K562 (cell line): ENCODE measurements at regions not wholly inside any gene's neighbourhood (a gene's known extent, or its start where the extent isn't known, plus 50 kb on each side); places are given as distances from the start of the nearest gene placed in this dataset.

ENCODE experiments used
- ATAC-seq: fragments of 200-7000 bp; cut with Tn5 transposase; 3 replicates; pipeline ENCODE4 v1.9.1; 2020; ENCODE audit warnings: moderate library complexity
- BruUV-seq: library from RNA; stranded (reverse); fragments of 400-500 nt; replicated peaks from 2 replicates; lab custom pipeline; 2021; lab: Mats Ljungman, UMichigan
- CTCF ChIA-PET: fragments of 300-600 bp; formaldehyde crosslinking; extraction: SDS; loops from one replicate; lab custom pipeline; 2021; ENCODE audit warnings: low intra/inter-chr PET ratio; lab: Yijun Ruan, JAX
- POLR2A ChIA-PET: fragments of 300-600, 350-650 bp; sonication (Branson Sonifier 250); formaldehyde crosslinking; extraction: SDS; loops from one replicate; lab custom pipeline; 2021; ENCODE audit warnings: antibody characterized with exemption, inconsistent platforms; lab: Yijun Ruan, JAX
- DNase-seq, 4 experiments: peaks; one replicate each; pipeline versions ENCODE4 v3.0.0 to v3.0.0-alpha.2; 2011 to 2018; ENCODE audit warnings: low spot score in 3 of 4, mixed read lengths in 3 of 4; ENCODE audit errors: extremely low read depth in 1 of 4
- FAIRE-seq: peaks from 2 replicates; lab custom pipeline; 2011; peaks lifted over from hg19 to GRCh38; lab: Jason Lieb, UNC
- H2AFZ ChIP-seq: 2 replicates; pipeline ENCODE4 v1.6.0; 2011; ENCODE audit warnings: low read depth, low read length, control low read depth, inconsistent platforms
- H3K27ac ChIP-seq: fragments of 200-600 bp; 3 replicates; pipeline ENCODE4 v1.8.0; 2011; ENCODE audit warnings: low read depth, mild to moderate bottlenecking, control low read depth, inconsistent platforms, low read length, moderate library complexity, mixed read lengths; ENCODE audit errors: extremely low read depth
- H3K27me3 ChIP-seq, 2 experiments: fragments of 300-600 bp in 1 of 2; 2 replicates in 1 of 2; 3 replicates in 1 of 2; pipeline versions ENCODE4 v1.6.0 to v1.8.0; 2011; ENCODE audit warnings: inconsistent platforms in 2 of 2, low read length in 2 of 2, mild to moderate bottlenecking in 1 of 2, mixed read lengths in 1 of 2, moderate library complexity in 1 of 2; ENCODE audit not compliant: control insufficient read depth in 2 of 2, insufficient read depth in 2 of 2
- H3K36me3 ChIP-seq: fragments of 300-600 bp; 3 replicates; pipeline ENCODE4 v1.8.0; 2011; ENCODE audit warnings: mild to moderate bottlenecking, low read length, inconsistent platforms; ENCODE audit not compliant: control insufficient read depth, insufficient read depth
- H3K4me1 ChIP-seq, 2 experiments: fragments of 200-600 bp in 1 of 2; replicated peaks in 1 of 2; 2 replicates in 1 of 2; 3 replicates in 1 of 2; pipeline versions ENCODE4 v1.5.1 to v1.8.0; 2011; ENCODE audit warnings: inconsistent platforms in 2 of 2, low read length in 2 of 2, mild to moderate bottlenecking in 1 of 2, mixed read lengths in 1 of 2, moderate library complexity in 1 of 2; ENCODE audit not compliant: control insufficient read depth in 2 of 2, insufficient read depth in 2 of 2
- H3K4me2 ChIP-seq: 2 replicates; pipeline ENCODE4 v1.6.1; 2011; ENCODE audit warnings: low read length, control low read depth, inconsistent platforms, mixed read lengths; ENCODE audit not compliant: insufficient read depth
- H3K4me3 ChIP-seq: fragments of 200-600 bp; sonication (generic), shearing (Covaris generic); 2 replicates; pipeline ENCODE4 v1.5.1; 2016; ENCODE audit warnings: control low read depth, inconsistent platforms
- H3K79me2 ChIP-seq: fragments of 200-600 bp; 3 replicates; pipeline ENCODE4 v1.8.0; 2011; ENCODE audit warnings: low read length, inconsistent platforms; ENCODE audit not compliant: control insufficient read depth, insufficient read depth
- H3K9ac ChIP-seq, 2 experiments: 2 replicates each; pipeline versions ENCODE4 v1.6.0 to v1.6.1; 2011; ENCODE audit warnings: low read depth in 2 of 2, low read length in 2 of 2, control low read depth in 1 of 2, inconsistent platforms in 1 of 2, mild to moderate bottlenecking in 1 of 2, mixed read lengths in 1 of 2; ENCODE audit not compliant: insufficient read depth in 1 of 2
- H3K9me1 ChIP-seq: one replicate; pipeline ENCODE4 v1.6.0; 2011; ENCODE audit warnings: inconsistent platforms, mild to moderate bottlenecking, low read length, moderate library complexity; ENCODE audit not compliant: control insufficient read depth, insufficient read depth
- H3K9me3 ChIP-seq: replicated peaks from 2 replicates; pipeline ENCODE4 v1.5.1; 2011; ENCODE audit warnings: low read depth, low read length, inconsistent platforms; ENCODE audit not compliant: control insufficient read depth, insufficient read depth
- H4K20me1 ChIP-seq: replicated peaks from 2 replicates; pipeline ENCODE4 v1.6.1; 2011; ENCODE audit warnings: low read length, inconsistent platforms, mixed read lengths; ENCODE audit not compliant: control insufficient read depth, insufficient read depth
- ARID2 ChIP-seq: fragments of 450-650 bp; IDR thresholded peaks from 2 replicates; pipeline ENCODE4 v1.6.1; 2017; ENCODE audit warnings: antibody characterized with exemption, mild to moderate bottlenecking
- GTF2A2 ChIP-seq: IDR thresholded peaks from 2 replicates; pipeline ENCODE4 v1.6.1; 2016; ENCODE audit warnings: mild to moderate bottlenecking, missing genetic modification characterization, missing compliant biosample characterization
- HDAC6 ChIP-seq: IDR thresholded peaks from 2 replicates; pipeline ENCODE4 v1.6.1; 2012; ENCODE audit warnings: low read depth, mild to moderate bottlenecking, control low read depth, inconsistent platforms, low read length, moderate library complexity
- HMGN3 ChIP-seq: IDR thresholded peaks from 2 replicates; pipeline ENCODE4 v1.6.1; 2011; ENCODE audit warnings: borderline replicate concordance, low read depth, mild to moderate bottlenecking, mixed read lengths, low read length; ENCODE audit not compliant: insufficient read length; ENCODE audit errors: extremely low read depth
- TCF7L2 ChIP-seq: fragments of 150-350 bp; IDR thresholded peaks from 2 replicates; pipeline ENCODE4 v1.6.1; 2016; ENCODE audit warnings: low read depth, mild to moderate bottlenecking, low read length, moderate library complexity
- TFAM ChIP-seq: fragments of 250-450 bp; sonication (Bioruptor Pico); conservative IDR thresholded peaks from 2 replicates; pipeline ENCODE4 v1.5.0; 2021; ENCODE audit warnings: mild to moderate bottlenecking, moderate library complexity
- ZFP1 ChIP-seq: fragments of 450-650 bp; formaldehyde crosslinking; IDR thresholded peaks from 2 replicates; pipeline ENCODE4 v1.4.0; 2020; ENCODE audit warnings: mild to moderate bottlenecking, mixed read lengths
- ZNF239 ChIP-seq: fragments of 250-450 bp; sonication (Bioruptor Pico); IDR thresholded peaks from 2 replicates; pipeline ENCODE4 v1.4.0; 2020; ENCODE audit warnings: mild to moderate bottlenecking
- WGBS: fragments of 100-300 bp; shearing (Covaris generic); methylation state at CpG from one replicate; pipeline ENCODE4 v1.1.6; 2016; ENCODE audit warnings: low coverage, mixed read lengths; ENCODE audit not compliant: insufficient coverage; ENCODE audit errors: missing lambda C conversion rate; 5-methylcytosine and 5-hydroxymethylcytosine counted together
- in situ Hi-C: fragments of 300-500 bp; cut with MboI; formaldehyde crosslinking; loops from 4 replicates; pipeline ENCODE4 v1.15.0; 2018; ENCODE audit warnings: inconsistent platforms, mixed read lengths
- intact Hi-C: fragments of 100-400 bp; cut with micrococcal nuclease; formaldehyde crosslinking; loops from 2 replicates; pipeline ENCODE4 v1.14.2; 2022

DNA sequence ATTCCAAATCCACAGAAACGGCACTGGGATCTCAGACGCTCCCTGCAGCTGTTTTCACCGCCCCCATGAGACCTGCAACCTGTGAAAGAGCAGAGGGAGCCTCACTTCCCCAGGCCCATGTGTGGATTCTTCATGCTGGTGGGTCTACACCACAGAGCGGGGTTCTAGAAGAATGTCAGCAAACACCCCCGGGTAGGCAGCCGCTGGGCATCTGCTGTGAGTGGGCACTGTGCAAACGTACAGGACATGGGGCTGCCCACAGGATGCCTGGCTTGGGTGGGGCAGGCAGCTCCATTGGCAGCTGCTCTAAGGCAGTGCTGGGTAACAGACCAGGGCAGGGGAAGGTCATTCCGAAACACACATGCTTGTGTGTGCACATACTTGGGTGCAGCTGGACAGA is 174.9 kb downstream of the RBFOX3 start:
- H2AFZ ChIP-seq = no peak overlapping the region

GRCh38 chr17:79435296-79435695 is 175.6 kb downstream of the RBFOX3 start:
- no peak for FAIRE-seq
- H3K4me3 ChIP-seq = no peak overlapping the region
- H4K20me1 ChIP-seq = peaks cover 12% of the 10 kb centered on the region
- H3K27ac ChIP-seq = no peak overlapping the region
- H3K4me1 ChIP-seq = peaks cover 0 to 3% of the 10 kb centered on the region in 2 experiments; a peak in 1 of 5 replicates
- peaks cover 16 to 78% of the 10 kb centered on the region in 2 experiments; a peak in 4 of 5 replicates for H3K27me3 ChIP-seq
- no peak overlapping the region for H2AFZ ChIP-seq
- in situ Hi-C loops (no loop called here), intact Hi-C loops (no loop called here)
- 0% methylated on average over 6 of the region's 6 CpGs for WGBS
- H3K9me3 ChIP-seq = no peaks in the 10 kb centered on the region
- H3K79me2 ChIP-seq = no peaks in the 10 kb centered on the region
- no peaks in the 10 kb centered on the region for H3K36me3 ChIP-seq
- TF ChIP-seq GTF2A2 (tag) = no peak
- TF ChIP-seq, all 486 proteins: peak for 0
- no TSS peak for BruUV-seq
- Histone ChIP-seq H3K4me2 (no peak overlapping the region), H3K9ac (no peak overlapping the region), H3K9me1 (no peaks in the 10 kb centered on the region)
- ATAC-seq (no peak), DNase-seq (no peak)
- ChIA-PET POLR2A (no interaction called here), CTCF (no interaction called here)

More for the DNA sequence above, 174.9 kb downstream of the RBFOX3 start:
- H3K4me1 ChIP-seq = peaks cover 0 to 3% of the 10 kb centered on the region in 2 experiments; a peak in 1 of 5 replicates
- H3K79me2 ChIP-seq = no peaks in the 10 kb centered on the region
- ChIA-PET POLR2A (no interaction called here), CTCF (no interaction called here)
- no peaks in the 10 kb centered on the region for H3K36me3 ChIP-seq
- 0% methylated on average over 7 of the region's 8 CpGs for WGBS
- FAIRE-seq = no peak
- H3K27me3 ChIP-seq = peaks cover 12 to 78% of the 10 kb centered on the region in 2 experiments; a peak in 4 of 5 replicates
- no peak overlapping the region for H3K4me2 ChIP-seq
- intact Hi-C loops = no loop called here
- no peak overlapping the region for H3K27ac ChIP-seq
- no peak for DNase-seq
- H4K20me1 ChIP-seq = peaks cover 12% of the 10 kb centered on the region
- no peaks in the 10 kb centered on the region for H3K9me1 ChIP-seq
- H3K9ac ChIP-seq = no peak overlapping the region
- no peak for ATAC-seq
- BruUV-seq = no TSS peak
- in situ Hi-C loops = no loop called here
- no peak for TF ChIP-seq TCF7L2
- TF ChIP-seq ARID2 = no peak
- TF ChIP-seq TFAM = no peak
- TF ChIP-seq ZFP1 (CRISPR knock-in tag) = no peak
- no peak for TF ChIP-seq HDAC6
- no peak for TF ChIP-seq ZNF239
- no peak for TF ChIP-seq HMGN3
- TF ChIP-seq, all 486 proteins: peak for 0
- H3K4me3 ChIP-seq = no peak overlapping the region
- no peaks in the 10 kb centered on the region for H3K9me3 ChIP-seq
